ENCODE measurements at regions not wholly inside any gene's neighbourhood (a gene's known extent, or its start where the extent isn't known, plus 50 kb on each side); places are given as distances from the start of the nearest gene placed in this dataset.

- DNase-seq, result no peak
Measured at GRCh38 chr4:112895811-112896608, 153.4 kb upstream of the ANK2 start.

- no peak for DNase-seq
Measured at GRCh38 chr4:112896609-112897190, 152.8 kb upstream of the ANK2 start.

GRCh38 chr4:112897543-112897942, 151.9 kb upstream of the ANK2 start:
- no peak for DNase-seq

GRCh38 chr4:112898357-112899141, 150.9 kb upstream of the ANK2 start:
- DNase-seq, result no peak

GRCh38 chr4:112900416-112900815, 149.0 kb upstream of the ANK2 start:
- DNase-seq, result no peak

GRCh38 chr4:112901962-112902411, 147.5 kb upstream of the ANK2 start:
- DNase-seq, result no peak

GRCh38 chr4:112905728-112906127, 143.7 kb upstream of the ANK2 start:
- DNase-seq, result no peak

GRCh38 chr4:112908511-112908910, 140.9 kb upstream of the ANK2 start:
- no peak for DNase-seq

GRCh38 chr4:112910109-112910736, 139.2 kb upstream of the ANK2 start:
- DNase-seq, result no peak

- DNase-seq, result no peak
Measured at GRCh38 chr4:112916868-112917267, 132.6 kb upstream of the ANK2 start.

GRCh38 chr4:112923516-112923915, 125.9 kb upstream of the ANK2 start:
- DNase-seq, result no peak

GRCh38 chr4:112926819-112927218, 122.6 kb upstream of the ANK2 start:
- no peak for DNase-seq

- DNase-seq, result no peak
Measured at GRCh38 chr4:112927544-112927943, 121.9 kb upstream of the ANK2 start.

- DNase-seq, result no peak
Measured at GRCh38 chr4:112931001-112931400, 118.5 kb upstream of the ANK2 start.

GRCh38 chr4:112933790-112934189, 115.7 kb upstream of the ANK2 start:
- DNase-seq, result no peak

- peak in 1 of 5 donors; percentile 4 for DNase-seq
Measured at GRCh38 chr4:112938461-112939058, 110.9 kb upstream of the ANK2 start.

GRCh38 chr4:112939901-112940300, 109.6 kb upstream of the ANK2 start:
- DNase-seq, result no peak

- DNase-seq, result no peak
Measured at GRCh38 chr4:112940336-112940735, 109.1 kb upstream of the ANK2 start.

- DNase-seq, result no peak
Measured at GRCh38 chr4:112942077-112942476, 107.4 kb upstream of the ANK2 start.

- no peak for DNase-seq
Measured at GRCh38 chr4:112942997-112943396, 106.5 kb upstream of the ANK2 start.

- no peak for DNase-seq
Measured at GRCh38 chr4:112944006-112944405, 105.4 kb upstream of the ANK2 start.

GRCh38 chr4:112946127-112946526, 103.3 kb upstream of the ANK2 start:
- no peak for DNase-seq

- no peak for DNase-seq
Measured at GRCh38 chr4:112947616-112948015, 101.8 kb upstream of the ANK2 start.

Measured in T-helper 1 cell (primary cell).